Posterior vena cava (tissue), 2 donors: ENCODE measurements at regions not wholly inside any gene's neighbourhood (a gene's known extent, or its start where the extent isn't known, plus 50 kb on each side); places are given as distances from the start of the nearest gene placed in this dataset.
"Not testable (repeated sequence)": the region's sequence is repeated elsewhere in the genome, so short reads cannot be mapped to it uniquely, and the experiment has no call there.

Source experiments
- DNase-seq: peaks from one replicate; pipeline ENCODE4 v3.0.0-alpha.2; 2020; ENCODE audit warnings: low spot score
- intact Hi-C, 2 donors: fragments of 100-400 bp; cut with DNase I; formaldehyde crosslinking; loops; one replicate each; pipeline versions ENCODE4 v1.14.1 to v1.14.2; 2022 to 2023
- donor health status: DM: yes; HTN: yes; CAD: no.
- donor health status: DM: yes; HTN: yes; CAD: no.

- intact Hi-C loops: no loop called here
Observed at GRCh38 chr12:22802883-22803630, 178.1 kb downstream of the ETNK1 start.

GRCh38 chr12:22803725-22804124 lies 178.8 kb downstream of the ETNK1 start:
- no peak for DNase-seq
- intact Hi-C loops: no loop called here

More at GRCh38 chr12:22802883-22803630, 178.1 kb downstream of the ETNK1 start:
- DNase-seq: no peak

DNA sequence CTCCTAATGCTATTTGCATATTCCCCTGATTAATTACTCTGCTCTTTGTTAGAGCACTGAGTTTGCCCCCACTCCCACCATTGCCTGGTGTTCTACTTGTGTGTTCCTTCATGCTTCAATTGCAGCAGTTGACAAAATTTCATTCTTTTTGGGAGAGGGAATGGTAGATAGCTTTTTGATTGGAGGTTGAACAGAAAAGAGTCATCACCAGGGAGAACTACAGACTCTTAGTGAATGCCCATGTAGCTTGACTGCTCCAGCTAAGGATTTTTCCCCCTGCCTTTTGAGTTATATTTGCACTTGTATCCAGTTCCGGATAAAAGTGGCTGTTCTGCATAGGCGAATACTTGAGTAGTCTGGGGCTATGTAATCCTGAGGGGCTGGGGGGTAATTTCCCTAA lies 183.9 kb downstream of the ETNK1 start:
- no peak for DNase-seq
- intact Hi-C loops: no loop called here

DNA sequence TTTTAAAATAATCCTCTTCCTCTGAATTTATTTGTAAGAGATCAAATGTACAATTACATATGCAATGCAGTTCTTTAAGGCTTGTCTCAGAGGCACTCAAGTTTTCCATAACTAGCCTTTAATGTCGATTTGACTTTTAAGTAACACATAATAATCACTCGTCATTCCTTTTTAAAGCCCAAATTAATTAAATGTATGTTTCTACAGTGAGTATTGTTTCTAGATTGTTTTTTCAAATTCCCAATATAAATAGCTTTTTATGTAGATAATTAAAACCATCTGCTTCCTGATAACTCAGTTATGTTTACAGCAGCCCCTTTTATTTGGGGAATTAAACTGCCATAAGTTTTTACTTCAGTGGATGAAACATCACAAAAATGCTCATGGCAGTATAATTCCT lies 185.1 kb downstream of the ETNK1 start:
- no peak for DNase-seq
- intact Hi-C loops: no loop called here

DNA sequence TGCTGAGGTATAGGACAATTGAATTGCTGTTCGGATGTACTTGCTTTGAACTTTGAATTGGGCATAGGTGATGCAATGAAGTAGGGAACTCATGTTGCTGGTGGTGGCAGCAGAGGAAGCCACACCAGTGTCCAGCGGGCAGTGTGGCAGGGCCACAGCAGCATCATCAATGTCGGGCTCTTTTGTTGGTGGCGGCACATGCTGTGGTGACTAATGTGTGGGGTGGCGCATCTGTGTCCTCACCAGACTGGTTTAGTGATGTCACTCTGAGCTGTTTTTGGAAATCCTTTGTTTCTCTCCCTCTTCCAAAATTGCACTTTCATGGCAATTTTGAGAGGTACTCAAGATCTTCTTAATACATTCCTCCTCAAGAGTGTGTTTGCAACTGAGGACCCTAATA lies 187.6 kb downstream of the ETNK1 start:
- intact Hi-C loops: no loop called here

DNA sequence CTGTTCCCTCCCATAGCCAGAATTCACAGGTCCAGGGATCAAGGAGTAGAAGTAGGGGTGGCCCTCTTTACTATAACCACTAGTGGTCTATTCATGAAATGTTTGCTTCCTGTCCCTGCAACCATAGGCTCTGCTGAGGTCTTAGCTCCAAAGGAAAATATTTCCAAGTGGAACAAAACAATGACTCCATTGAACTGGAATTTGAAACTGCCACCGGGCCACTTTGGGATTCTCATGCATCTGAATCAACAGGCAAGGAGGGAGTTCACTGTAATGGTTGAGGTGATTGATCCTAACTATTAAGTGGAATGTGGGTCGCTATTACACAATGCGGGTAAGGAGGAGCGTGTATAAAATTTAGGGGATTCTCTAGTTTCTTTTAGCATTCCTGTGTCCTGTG lies 197.0 kb downstream of the ETNK1 start:
- intact Hi-C loops: no loop called here
- DNase-seq: no peak

More for the DNA sequence above, 187.6 kb downstream of the ETNK1 start:
- DNase-seq: no peak

DNA sequence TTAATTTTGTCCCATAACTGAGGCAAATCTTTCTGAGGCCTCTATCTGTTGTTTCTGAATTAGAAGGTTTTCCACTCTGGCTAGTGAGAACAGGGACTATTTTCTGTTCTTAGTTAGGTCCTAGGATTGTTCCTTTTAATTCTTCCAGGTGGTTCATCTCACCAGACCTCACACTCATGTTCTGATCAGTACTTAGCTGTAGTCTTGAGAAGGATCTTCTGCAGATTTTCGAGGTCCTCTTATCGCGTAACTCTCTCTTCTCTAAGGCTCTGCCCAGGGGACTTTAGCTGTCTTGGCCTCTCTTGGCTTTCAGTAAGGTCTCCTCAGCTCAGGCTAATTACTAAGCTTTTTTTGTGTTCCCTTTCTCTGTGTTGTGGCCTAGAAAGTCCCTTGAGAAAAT lies 201.1 kb downstream of the ETNK1 start:
- no peak for DNase-seq
- intact Hi-C loops: no loop called here

GRCh38 chr12:22826446-22826981 lies 201.5 kb downstream of the ETNK1 start:
- DNase-seq, intact Hi-C loops: not testable (repeated sequence)

GRCh38 chr12:22828066-22828465 lies 203.1 kb downstream of the ETNK1 start:
- no peak for DNase-seq
- intact Hi-C loops: no loop called here

DNA sequence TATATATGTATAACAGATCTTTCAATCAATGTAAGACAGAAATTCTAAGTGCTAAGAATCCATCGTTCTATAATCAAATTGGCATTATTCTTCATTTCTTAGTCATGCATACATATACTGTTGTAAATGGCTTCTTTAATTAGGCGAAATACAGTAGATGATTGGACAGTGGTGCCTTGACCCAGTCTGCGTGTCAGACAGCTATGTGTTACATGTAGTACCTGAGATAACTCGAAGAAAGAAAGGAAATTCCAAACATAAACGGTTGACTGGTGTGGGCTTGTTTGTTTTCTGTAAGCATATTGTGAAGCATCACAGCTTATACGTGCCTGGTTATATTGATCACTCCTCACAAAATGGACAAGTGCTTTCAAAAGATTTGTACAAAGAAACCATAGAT lies 210.5 kb downstream of the ETNK1 start:
- intact Hi-C loops: no loop called here
- no peak for DNase-seq

GRCh38 chr12:22850185-22850584 lies 225.2 kb downstream of the ETNK1 start:
- intact Hi-C loops: no loop called here
- DNase-seq: no peak

GRCh38 chr12:22851532-22851931 lies 226.6 kb downstream of the ETNK1 start:
- no peak for DNase-seq
- intact Hi-C loops: no loop called here

DNA sequence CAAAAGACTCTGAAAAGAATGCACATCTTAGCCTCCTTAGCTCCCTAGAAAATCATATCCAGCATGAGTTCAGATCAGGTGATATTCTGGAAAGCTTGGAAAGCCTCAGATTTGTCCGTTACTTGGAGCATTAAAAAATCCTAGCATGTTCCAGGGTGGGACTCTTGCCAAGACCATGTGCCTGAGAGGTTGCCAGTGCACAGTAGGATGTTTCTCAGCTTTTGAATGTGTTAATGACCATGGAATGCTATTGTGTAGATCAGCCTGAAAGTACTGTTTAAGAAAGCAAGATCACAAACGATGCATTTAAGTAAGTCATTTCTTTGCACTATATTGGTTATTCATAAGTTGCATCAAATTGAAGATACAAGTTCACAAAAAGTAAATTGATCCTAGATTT lies 230.5 kb downstream of the ETNK1 start:
- DNase-seq: no peak
- intact Hi-C loops: no loop called here

DNA sequence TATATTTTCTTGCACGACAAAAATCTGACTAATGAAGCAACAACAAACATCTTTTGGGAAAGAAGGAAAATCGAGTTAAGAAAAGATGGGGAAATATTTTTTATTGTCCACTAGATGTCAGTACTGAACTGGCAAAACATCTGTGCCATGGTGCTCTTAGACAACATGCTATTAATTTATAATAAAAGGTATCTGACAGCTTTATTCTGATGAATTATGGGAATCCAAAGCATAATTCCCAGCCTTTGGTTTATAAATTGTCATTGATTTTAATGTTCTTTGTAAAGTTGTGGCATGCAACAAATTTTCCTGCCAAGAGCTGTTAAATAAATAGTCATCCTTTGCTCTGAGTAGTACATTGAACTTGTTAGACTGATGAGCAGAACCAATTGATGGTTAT lies 231.2 kb downstream of the ETNK1 start:
- intact Hi-C loops: no loop called here
- no peak for DNase-seq

GRCh38 chr12:22858849-22859570 lies 234.0 kb downstream of the ETNK1 start:
- intact Hi-C loops: no loop called here

DNA sequence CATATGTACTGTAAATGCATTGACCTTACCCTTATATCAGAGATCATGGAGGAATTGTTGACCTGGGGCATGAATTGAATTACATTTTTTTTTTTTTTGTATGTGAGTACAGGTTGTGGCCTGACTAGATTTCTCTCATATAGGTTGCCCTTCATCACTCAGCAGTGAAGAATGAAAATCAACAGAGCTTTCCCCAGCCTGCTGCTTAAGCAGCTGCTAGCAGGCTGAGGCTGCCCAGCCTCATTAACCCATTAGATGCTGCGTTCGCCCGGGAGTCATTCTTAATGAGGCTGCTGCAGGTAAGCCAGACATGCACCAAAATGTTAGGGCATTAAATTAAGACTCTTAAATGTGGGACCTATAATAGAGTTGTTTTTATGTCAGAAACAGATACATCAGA lies 236.0 kb downstream of the ETNK1 start:
- intact Hi-C loops: no loop called here
- no peak for DNase-seq

More at GRCh38 chr12:22858849-22859570, 234.0 kb downstream of the ETNK1 start:
- DNase-seq: no peak

DNA sequence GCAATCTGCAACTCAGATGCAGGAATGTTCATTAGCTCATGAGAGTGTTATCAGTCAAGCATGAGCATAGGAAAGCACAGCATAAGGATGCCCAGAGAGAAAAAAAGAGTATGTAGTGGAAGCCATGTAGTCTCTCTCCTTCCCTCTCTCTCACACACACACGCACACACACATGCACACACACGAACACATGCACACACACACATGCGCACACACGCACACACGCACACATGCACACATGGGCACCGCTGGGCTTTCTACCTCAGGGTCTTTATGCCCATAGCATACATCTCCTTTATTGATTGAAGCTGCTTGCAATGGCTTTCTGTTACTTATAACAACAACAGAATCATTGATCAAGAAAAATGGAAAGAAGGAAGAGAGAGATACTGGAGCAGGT lies 240.9 kb downstream of the ETNK1 start:
- DNase-seq: no peak
- intact Hi-C loops: no loop called here

DNA sequence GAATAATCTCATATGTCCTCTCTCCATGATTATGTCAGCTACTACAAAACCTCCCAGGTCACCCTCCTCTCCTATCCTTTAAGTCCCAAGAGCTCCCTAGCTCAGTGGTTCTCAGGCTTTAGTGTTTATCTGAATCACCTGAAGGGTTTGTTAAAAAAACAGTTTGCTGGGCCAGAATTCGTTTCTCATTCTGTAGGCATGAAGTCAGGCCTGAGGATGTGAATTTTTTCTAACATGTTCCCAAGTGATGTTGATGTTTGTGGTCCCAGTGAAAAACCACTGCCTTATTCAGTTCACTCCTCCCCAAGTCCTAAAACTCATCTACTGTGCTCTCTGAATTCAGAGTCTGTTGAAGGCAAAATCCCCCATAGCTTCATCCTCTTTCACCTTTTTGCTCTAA lies 241.4 kb downstream of the ETNK1 start:
- DNase-seq: no peak

DNA sequence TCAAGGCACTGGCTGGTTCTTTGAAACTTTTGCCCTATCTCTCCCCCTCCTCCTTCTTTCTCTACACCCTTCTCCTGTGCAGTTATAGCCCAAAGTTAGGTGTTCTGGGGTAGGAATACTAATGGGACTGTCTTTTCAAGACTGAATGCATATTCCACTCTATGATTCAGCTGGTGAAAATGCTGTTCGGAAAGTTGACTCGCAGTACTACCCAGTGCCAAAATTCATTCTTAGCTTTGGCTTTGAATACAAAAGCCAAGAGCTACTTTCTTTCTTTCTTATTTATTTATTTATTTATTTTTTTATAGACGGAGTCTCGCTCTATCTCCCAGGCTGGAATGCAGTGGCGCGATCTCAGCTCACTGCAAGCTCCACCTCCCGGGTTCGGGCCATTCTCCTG lies 249.2 kb downstream of the ETNK1 start:
- no peak for DNase-seq
- intact Hi-C loops: no loop called here

More for the DNA sequence above, 241.4 kb downstream of the ETNK1 start:
- intact Hi-C loops: no loop called here

DNA sequence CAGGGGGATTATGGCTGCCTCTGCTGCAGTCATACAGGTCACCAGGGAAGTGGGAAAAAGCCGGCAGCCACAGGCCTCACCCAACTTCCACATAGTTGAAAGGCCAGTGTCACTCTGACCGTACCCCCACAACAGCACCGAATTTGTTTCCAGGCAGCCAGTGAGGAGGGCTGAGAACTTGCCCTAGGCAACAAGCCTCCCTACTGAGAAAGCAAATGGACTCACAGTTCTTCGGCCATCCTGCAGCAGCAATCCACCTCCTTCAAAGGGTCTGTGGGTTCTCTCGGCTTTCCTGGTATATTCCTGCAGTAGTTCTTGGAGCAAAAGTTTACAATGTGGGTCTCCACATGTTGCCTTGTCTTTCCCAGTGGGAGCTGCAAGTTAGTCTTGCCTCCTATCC lies 251.3 kb downstream of the ETNK1 start:
- no peak for DNase-seq
- intact Hi-C loops: no loop called here

- intact Hi-C loops: no loop called here
- no peak for DNase-seq
Observed at GRCh38 chr12:22879203-22879602, 254.2 kb downstream of the ETNK1 start.
